22Rv1 (cell line): ENCODE measurements at regions not wholly inside any gene's neighbourhood (a gene's known extent, or its start where the extent isn't known, plus 50 kb on each side); places are given as distances from the start of the nearest gene placed in this dataset.

Experiments used
- H3K27ac ChIP-seq: fragments of 450-650 bp; 2 replicates; pipeline ENCODE4 v1.5.1; 2017
- CTCF ChIP-seq: fragments of 450-650 bp; IDR thresholded peaks from 2 replicates; pipeline ENCODE4 v1.5.1; 2017; ENCODE audit warnings: mild to moderate bottlenecking
- ZFX ChIP-seq: fragments of 450-650 bp; IDR thresholded peaks from 2 replicates; pipeline ENCODE4 v1.6.1; 2017; ENCODE audit warnings: antibody characterized with exemption, borderline replicate concordance

GRCh38 chr4:14653338-14653737 is 348.9 kb upstream of the CPEB2 start:
- H3K27ac ChIP-seq, result no peak overlapping the region
- no peak for TF ChIP-seq ZFX
- TF ChIP-seq CTCF, result no peak

- TF ChIP-seq ZFX, result no peak
- H3K27ac ChIP-seq, result no peak overlapping the region
Measured at GRCh38 chr4:14659286-14659685, 343.0 kb upstream of the CPEB2 start.

GRCh38 chr4:14667624-14668151 is 334.6 kb upstream of the CPEB2 start:
- TF ChIP-seq ZFX, result no peak
- no peak for TF ChIP-seq CTCF
- no peak overlapping the region for H3K27ac ChIP-seq

- no peak overlapping the region for H3K27ac ChIP-seq
- TF ChIP-seq CTCF (no peak), ZFX (no peak)
Measured at GRCh38 chr4:14668296-14668695, 334.0 kb upstream of the CPEB2 start.

- H3K27ac ChIP-seq, result no peak overlapping the region
- no peak for TF ChIP-seq CTCF
- no peak for TF ChIP-seq ZFX
Measured at GRCh38 chr4:14669371-14669770, 332.9 kb upstream of the CPEB2 start.

- H3K27ac ChIP-seq, result no peak overlapping the region
- no peak for TF ChIP-seq CTCF
- no peak for TF ChIP-seq ZFX
Measured at GRCh38 chr4:14671146-14671545, 331.1 kb upstream of the CPEB2 start.

- TF ChIP-seq CTCF, result no peak
- no peak overlapping the region for H3K27ac ChIP-seq
Measured at GRCh38 chr4:14675279-14675985, 326.8 kb upstream of the CPEB2 start.

- no peak overlapping the region for H3K27ac ChIP-seq
- TF ChIP-seq ZFX (no peak), CTCF (no peak)
Measured at GRCh38 chr4:14679906-14680305, 322.4 kb upstream of the CPEB2 start.
